GM23338 (cell line): ENCODE measurements at regions not wholly inside any gene's neighbourhood (a gene's known extent, or its start where the extent isn't known, plus 50 kb on each side); places are given as distances from the start of the nearest gene placed in this dataset.

Experiments
- ATAC-seq: fragments of 200-7000 bp; cut with Tn5 transposase; 3 replicates; pipeline ENCODE4 v1.9.1; 2020
- DNase-seq: peaks from one replicate; pipeline ENCODE4 v3.0.0-alpha.2; 2015; ENCODE audit warnings: low spot score
- H2AFZ ChIP-seq: fragments of 200-600 bp; sonication (generic); 2 replicates; pipeline ENCODE4 v1.8.0; 2016; ENCODE audit warnings: antibody characterized with exemption, mild to moderate bottlenecking, moderate library complexity
- H3F3A ChIP-seq: fragments of 200-600 bp; sonication (generic); replicated peaks from 2 replicates; pipeline ENCODE4 v1.8.0; 2017; ENCODE audit warnings: antibody characterized with exemption, mixed run types, low read depth
- H3K27ac ChIP-seq: fragments of 200-600 bp; sonication (generic); 2 replicates; pipeline ENCODE4 v1.6.1; 2016; ENCODE audit warnings: low read depth
- H3K27me3 ChIP-seq: fragments of 200-600 bp; sonication (generic); 2 replicates; pipeline ENCODE4 v1.8.0; 2016; ENCODE audit warnings: mild to moderate bottlenecking, mixed run types, moderate library complexity; ENCODE audit not compliant: insufficient read depth
- H3K36me3 ChIP-seq: fragments of 200-600 bp; sonication (generic); 2 replicates; pipeline ENCODE4 v1.8.0; 2016; ENCODE audit warnings: mild to moderate bottlenecking; ENCODE audit not compliant: insufficient read depth
- H3K4me1 ChIP-seq: fragments of 200-600 bp; sonication (generic); 2 replicates; pipeline ENCODE4 v1.8.0; 2016; ENCODE audit warnings: mild to moderate bottlenecking, moderate library complexity; ENCODE audit not compliant: insufficient read depth
- H3K4me2 ChIP-seq: fragments of 200-600 bp; sonication (generic); 2 replicates; pipeline ENCODE4 v1.7.1; 2017; ENCODE audit warnings: mixed run types
- H3K4me3 ChIP-seq: fragments of 200-600 bp; sonication (generic); 2 replicates; pipeline ENCODE4 v1.6.1; 2016; ENCODE audit warnings: mixed run types
- H3K79me2 ChIP-seq: fragments of 200-600 bp; sonication (generic); replicated peaks from 2 replicates; pipeline ENCODE4 v1.8.0; 2017; ENCODE audit warnings: mild to moderate bottlenecking; ENCODE audit not compliant: insufficient read depth
- H3K9me2 ChIP-seq: fragments of 200-600 bp; sonication (generic); 2 replicates; pipeline ENCODE4 v1.8.0; 2017; ENCODE audit not compliant: insufficient read depth
- H4K20me1 ChIP-seq: fragments of 200-600 bp; sonication (generic); replicated peaks from 2 replicates; pipeline ENCODE4 v1.8.0; 2017; ENCODE audit warnings: mild to moderate bottlenecking; ENCODE audit not compliant: insufficient read depth
- H3K27ac Mint-ChIP-seq: 2 replicates; pipeline ENCODE4 v1.8.0; 2020; ENCODE audit warnings: inconsistent platforms, mild to moderate bottlenecking, moderate library complexity, mixed read lengths
- H3K27me3 Mint-ChIP-seq: 3 replicates; pipeline ENCODE4 v1.8.0; 2022; ENCODE audit warnings: low read depth, mild to moderate bottlenecking, moderate library complexity, mixed read lengths, inconsistent platforms; ENCODE audit not compliant: insufficient read depth, poor library complexity
- H3K36me3 Mint-ChIP-seq: 3 replicates; pipeline ENCODE4 v1.8.0; 2021; ENCODE audit warnings: low read depth, mild to moderate bottlenecking, inconsistent platforms, moderate library complexity, mixed read lengths
- H3K4me1 Mint-ChIP-seq: 3 replicates; pipeline ENCODE4 v1.8.0; 2020; ENCODE audit warnings: mild to moderate bottlenecking, inconsistent platforms, mixed read lengths
- H3K4me3 Mint-ChIP-seq: 3 replicates; pipeline ENCODE4 v1.8.0; 2021; ENCODE audit warnings: moderate library complexity, mild to moderate bottlenecking, inconsistent platforms, mixed read lengths
- H3K9me3 Mint-ChIP-seq: 3 replicates; pipeline ENCODE4 v1.8.0; 2020; ENCODE audit warnings: moderate library complexity, mild to moderate bottlenecking, inconsistent platforms, mixed read lengths
- CREB1 ChIP-seq: fragments of 250-450 bp; sonication (Bioruptor Pico); IDR thresholded peaks from 2 replicates; pipeline ENCODE4 v1.5.0; 2020; ENCODE audit warnings: low read depth, mild to moderate bottlenecking, moderate library complexity
- CTCF ChIP-seq, 2 experiments: fragments of 200-600 bp in 1 of 2; sonication (generic) in 1 of 2; conservative IDR thresholded peaks; 2 replicates each; pipeline versions ENCODE4 v1.5.1 to v1.6.1; 2016 to 2017; ENCODE audit warnings: antibody characterized with exemption in 2 of 2, low read depth in 2 of 2, mild to moderate bottlenecking in 2 of 2, moderate library complexity in 1 of 2
- ETS1 ChIP-seq: IDR thresholded peaks from 2 replicates; pipeline ENCODE4 v1.6.1; 2016; ENCODE audit warnings: antibody characterized with exemption
- EZH2 ChIP-seq: fragments of 200-600 bp; sonication (generic); IDR thresholded peaks from one replicate; pipeline ENCODE4 v1.8.0; 2017; ENCODE audit warnings: antibody characterized with exemption, mild to moderate bottlenecking, low read depth; ENCODE audit not compliant: unreplicated experiment
- EZH2phosphoT487 ChIP-seq: fragments of 200-600 bp; sonication (generic); IDR thresholded peaks from one replicate; pipeline ENCODE4 v1.8.1; 2018; ENCODE audit warnings: antibody characterized with exemption; ENCODE audit not compliant: unreplicated experiment
- JUNB ChIP-seq: IDR thresholded peaks from one replicate; pipeline ENCODE4 v1.6.1; 2016; ENCODE audit warnings: antibody characterized with exemption; ENCODE audit not compliant: unreplicated experiment
- NANOG ChIP-seq: IDR thresholded peaks from 2 replicates; pipeline ENCODE4 v1.6.1; 2016; ENCODE audit warnings: antibody characterized with exemption, borderline replicate concordance
- POLR2AphosphoS5 ChIP-seq: IDR thresholded peaks from 2 replicates; pipeline ENCODE4 v1.6.1; 2016; ENCODE audit warnings: antibody characterized with exemption, low read depth
- REST ChIP-seq: IDR thresholded peaks from one replicate; pipeline ENCODE4 v1.6.1; 2018; ENCODE audit warnings: antibody characterized with exemption; ENCODE audit not compliant: unreplicated experiment
- STAT1 ChIP-seq: IDR thresholded peaks from one replicate; pipeline ENCODE4 v1.6.1; 2016; ENCODE audit warnings: antibody characterized with exemption; ENCODE audit not compliant: unreplicated experiment
- ZNF114 ChIP-seq: fragments of 250-450 bp; sonication (Bioruptor Pico); IDR thresholded peaks from 2 replicates; pipeline ENCODE4 v1.5.0; 2020; ENCODE audit warnings: mild to moderate bottlenecking, moderate library complexity
- ZNF331 ChIP-seq: fragments of 250-450 bp; sonication (Bioruptor Pico); IDR thresholded peaks from 2 replicates; pipeline ENCODE4 v1.5.0; 2020; ENCODE audit warnings: low read depth, mild to moderate bottlenecking, moderate library complexity
- ZNF462 ChIP-seq: fragments of 250-450 bp; sonication (Bioruptor Pico); IDR thresholded peaks from 2 replicates; pipeline ENCODE4 v1.5.0; 2020; ENCODE audit warnings: mild to moderate bottlenecking, moderate library complexity

- no peaks in the 10 kb centered on the region for H3K9me2 ChIP-seq
- no peaks in the 10 kb centered on the region for H4K20me1 ChIP-seq
- no peaks in the 10 kb centered on the region for H3K36me3 ChIP-seq
- H3K36me3 Mint-ChIP-seq = no peaks in the 10 kb centered on the region
- H3K4me2 ChIP-seq = no peak overlapping the region
- no peaks in the 10 kb centered on the region for H3F3A ChIP-seq
- no peak overlapping the region for H3K27ac ChIP-seq
- peaks cover 12% of the 10 kb centered on the region for H3K27me3 Mint-ChIP-seq
- H3K4me3 Mint-ChIP-seq = no peak overlapping the region
- no peak overlapping the region for H3K27ac Mint-ChIP-seq
- no peak overlapping the region for H3K4me3 ChIP-seq
- no peak for TF ChIP-seq EZH2phosphoT487
- TF ChIP-seq ZNF462 (CRISPR knock-in tag) = no peak
- no peak for TF ChIP-seq NANOG
- TF ChIP-seq REST = no peak
- no peak for TF ChIP-seq CREB1 (CRISPR knock-in tag)
- TF ChIP-seq CTCF (conservative IDR thresholded peaks at IDR 0.05; ENCODE audit: low read depth in 2 of 2) = no peak
- TF ChIP-seq JUNB = no peak
- TF ChIP-seq ZNF331 = no peak
- TF ChIP-seq EZH2 = no peak
- TF ChIP-seq STAT1 = no peak
- TF ChIP-seq ZNF114 (CRISPR knock-in tag) = no peak
- TF ChIP-seq ETS1 = no peak
- no peak for TF ChIP-seq POLR2AphosphoS5
- no peaks in the 10 kb centered on the region for H3K27me3 ChIP-seq
- no peaks in the 10 kb centered on the region for H3K79me2 ChIP-seq
- DNase-seq (no peak), ATAC-seq (no peak)
- peaks cover 12% of the 10 kb centered on the region; the same call in 1 of the 2 replicates for H3K4me1 ChIP-seq
- no peaks in the 10 kb centered on the region; the same call in 1 of the 3 replicates for H3K9me3 Mint-ChIP-seq
- H3K4me1 Mint-ChIP-seq = peaks cover 38% of the 10 kb centered on the region
- no peak overlapping the region for H2AFZ ChIP-seq
These were observed 66.3 kb upstream of the NCOR2 start for GRCh38 chr12:124633365-124634362.
